ENCODE measurements at regions not wholly inside any gene's neighbourhood (a gene's known extent, or its start where the extent isn't known, plus 50 kb on each side); places are given as distances from the start of the nearest gene placed in this dataset.

DNA sequence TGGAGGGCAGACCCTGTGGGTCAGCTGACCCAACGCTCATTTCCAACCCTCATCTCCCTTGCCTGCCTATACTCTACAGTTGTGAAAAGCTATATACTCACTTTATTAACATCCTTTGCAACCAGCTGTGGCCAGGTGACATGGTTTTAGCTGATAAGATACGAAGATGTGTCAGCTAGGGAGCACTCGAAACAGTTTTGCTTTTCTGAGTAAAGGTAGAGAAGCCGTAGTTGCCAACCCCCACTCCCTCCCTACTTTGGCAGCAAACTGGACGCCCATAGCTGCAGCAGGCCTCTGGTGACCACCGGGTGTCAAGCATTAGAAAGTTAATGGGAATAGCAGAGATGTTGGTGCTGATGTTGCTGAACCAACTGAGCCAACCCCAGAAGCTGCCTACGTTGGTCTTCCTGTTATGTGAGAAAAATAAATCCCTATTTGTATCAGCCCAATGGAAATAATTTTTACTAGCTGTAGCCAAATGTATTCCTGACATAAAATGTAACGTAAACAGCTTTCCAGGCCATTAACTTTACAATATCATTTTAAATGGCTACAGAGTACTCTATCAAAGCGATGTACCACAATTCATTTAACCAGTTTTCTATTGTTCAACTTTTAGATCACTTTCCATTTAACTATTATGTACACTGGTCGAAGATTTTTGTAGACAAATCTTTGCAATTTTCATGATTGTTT, 98.5 kb upstream of the TMCC3 start:
- no peak for DNase-seq (ENCODE audit: low read depth in 1 of 2, low spot score in 1 of 2)
- in situ Hi-C loops (cut with HindIII; ENCODE audit: low pct_unique_long_range_greater_than_20kb, low sequenced_read_pairs): no loop called here
- no peak for TF ChIP-seq JUND (IDR thresholded peaks at IDR 0.05; ENCODE audit: low read depth)

DNA sequence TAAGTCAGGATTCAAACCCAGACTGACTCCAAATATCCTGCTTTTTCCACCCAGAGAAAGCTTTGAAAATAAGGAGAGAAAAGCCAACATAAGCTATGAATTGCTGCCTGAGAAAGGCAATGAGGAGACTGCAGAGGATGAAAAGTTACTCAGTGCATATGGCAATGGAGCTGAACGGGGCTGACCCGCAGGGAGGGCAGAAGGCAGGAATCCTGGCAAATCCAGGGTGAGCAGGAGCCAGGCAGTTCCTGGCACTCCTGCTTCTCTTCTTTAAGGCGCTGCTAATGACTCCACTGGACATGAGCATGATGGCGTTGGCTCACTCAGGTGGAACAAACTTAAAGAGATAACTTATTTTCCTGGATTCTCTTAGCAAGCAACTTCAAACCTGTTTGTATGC, 95.2 kb upstream of the TMCC3 start:
- no peak for TF ChIP-seq JUND (IDR thresholded peaks at IDR 0.05; ENCODE audit: low read depth)
- DNase-seq (ENCODE audit: low read depth in 1 of 2, low spot score in 1 of 2): no peak
- in situ Hi-C loops (cut with HindIII; ENCODE audit: low pct_unique_long_range_greater_than_20kb, low sequenced_read_pairs): no loop called here

- DNase-seq (ENCODE audit: low read depth in 1 of 2, low spot score in 1 of 2): no peak
- in situ Hi-C loops (cut with HindIII; ENCODE audit: low pct_unique_long_range_greater_than_20kb, low sequenced_read_pairs): no loop called here
- no peak for TF ChIP-seq JUND (IDR thresholded peaks at IDR 0.05; ENCODE audit: low read depth)
Observed at GRCh38 chr12:94743174-94743573, 92.8 kb upstream of the TMCC3 start.

DNA sequence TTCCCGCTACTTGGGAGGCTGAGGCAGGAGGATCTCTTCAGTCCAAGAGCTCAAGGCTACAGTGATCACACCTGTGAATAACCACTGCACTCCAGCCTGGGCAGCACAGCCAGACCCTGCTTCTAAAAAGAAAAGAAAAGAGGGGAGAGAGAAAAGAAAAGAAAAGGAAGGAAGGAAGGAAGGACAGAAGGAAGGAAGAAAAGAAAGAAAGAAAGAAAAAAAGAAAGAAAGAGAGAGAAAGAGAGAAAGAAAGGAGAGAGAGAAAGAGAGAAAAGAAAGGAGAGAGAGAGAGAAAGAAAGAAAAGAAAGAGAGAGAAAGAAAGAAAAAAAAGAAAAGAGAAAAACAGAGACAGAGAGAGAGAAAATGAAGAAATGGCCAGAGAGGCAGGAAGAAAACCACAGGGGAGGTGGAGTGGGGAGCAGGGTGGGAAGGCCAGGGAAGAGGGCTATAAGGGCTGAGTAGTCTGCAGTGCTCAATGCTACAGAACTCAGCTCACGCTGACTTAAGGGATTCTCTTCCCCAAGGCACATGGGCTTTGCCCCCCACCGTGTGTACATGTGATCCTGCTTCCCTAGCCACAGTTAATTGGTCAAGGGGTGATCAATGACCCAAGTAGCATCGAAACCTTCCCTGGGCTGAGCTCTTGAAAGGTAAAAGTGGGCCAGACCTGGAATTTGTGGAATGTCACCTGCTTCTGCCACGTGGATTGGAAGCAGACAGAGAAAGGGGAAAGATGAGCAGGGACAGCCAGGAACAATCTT, 90.4 kb upstream of the TMCC3 start:
- no peak for TF ChIP-seq JUND (IDR thresholded peaks at IDR 0.05; ENCODE audit: low read depth)
- in situ Hi-C loops (cut with HindIII; ENCODE audit: low pct_unique_long_range_greater_than_20kb, low sequenced_read_pairs): no loop called here
- no peak for DNase-seq (ENCODE audit: low read depth in 1 of 2, low spot score in 1 of 2)

DNA sequence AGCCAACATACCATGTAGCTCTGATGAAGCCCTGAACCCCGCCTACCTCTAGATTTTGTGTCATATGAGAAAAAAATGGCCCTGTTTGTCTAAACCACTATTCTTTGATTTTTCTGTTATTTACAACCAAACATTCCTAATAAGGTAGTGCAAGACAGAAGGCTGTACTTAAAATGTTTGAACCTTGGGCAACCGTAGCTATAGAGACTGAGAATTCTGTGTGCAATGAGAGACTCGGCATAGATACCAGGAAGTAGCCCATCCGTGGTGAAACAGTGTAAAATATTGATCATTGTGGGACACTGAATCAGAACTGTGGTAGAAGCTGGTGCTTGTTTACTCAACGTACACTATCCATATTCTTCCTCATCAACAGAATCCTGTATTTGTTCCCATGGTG, 86.5 kb upstream of the TMCC3 start:
- DNase-seq (ENCODE audit: low read depth in 1 of 2, low spot score in 1 of 2): no peak
- no peak for TF ChIP-seq JUND (IDR thresholded peaks at IDR 0.05; ENCODE audit: low read depth)
- in situ Hi-C loops (cut with HindIII; ENCODE audit: low pct_unique_long_range_greater_than_20kb, low sequenced_read_pairs): no loop called here

- in situ Hi-C loops (cut with HindIII; ENCODE audit: low pct_unique_long_range_greater_than_20kb, low sequenced_read_pairs): no loop called here
- DNase-seq (ENCODE audit: low read depth in 1 of 2, low spot score in 1 of 2): no peak
- no peak for TF ChIP-seq JUND (IDR thresholded peaks at IDR 0.05; ENCODE audit: low read depth)
Observed at GRCh38 chr12:94736004-94736403, 85.6 kb upstream of the TMCC3 start.

DNA sequence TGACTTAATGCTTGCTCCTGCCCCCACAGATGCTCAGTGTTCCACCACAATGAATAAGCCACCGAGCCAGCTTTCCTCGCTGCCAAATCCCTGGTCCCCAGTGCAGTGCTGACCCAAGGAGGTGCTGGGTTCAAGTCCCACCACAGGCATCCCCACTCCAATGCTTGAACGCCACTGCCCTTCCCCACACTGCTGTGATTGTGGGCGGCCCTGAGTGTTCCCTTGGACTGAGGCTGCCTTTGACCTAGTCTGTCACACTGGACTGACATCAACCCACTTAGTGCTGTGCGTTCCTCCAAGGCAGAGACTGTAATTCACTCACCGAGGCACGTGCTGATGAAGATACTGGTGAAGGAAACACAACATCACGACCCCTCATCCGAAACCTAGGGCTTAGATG, 83.4 kb upstream of the TMCC3 start:
- no peak for DNase-seq (ENCODE audit: low read depth in 1 of 2, low spot score in 1 of 2)
- in situ Hi-C loops (cut with HindIII; ENCODE audit: low pct_unique_long_range_greater_than_20kb, low sequenced_read_pairs): no loop called here
- TF ChIP-seq JUND (IDR thresholded peaks at IDR 0.05; ENCODE audit: low read depth): no peak

DNA sequence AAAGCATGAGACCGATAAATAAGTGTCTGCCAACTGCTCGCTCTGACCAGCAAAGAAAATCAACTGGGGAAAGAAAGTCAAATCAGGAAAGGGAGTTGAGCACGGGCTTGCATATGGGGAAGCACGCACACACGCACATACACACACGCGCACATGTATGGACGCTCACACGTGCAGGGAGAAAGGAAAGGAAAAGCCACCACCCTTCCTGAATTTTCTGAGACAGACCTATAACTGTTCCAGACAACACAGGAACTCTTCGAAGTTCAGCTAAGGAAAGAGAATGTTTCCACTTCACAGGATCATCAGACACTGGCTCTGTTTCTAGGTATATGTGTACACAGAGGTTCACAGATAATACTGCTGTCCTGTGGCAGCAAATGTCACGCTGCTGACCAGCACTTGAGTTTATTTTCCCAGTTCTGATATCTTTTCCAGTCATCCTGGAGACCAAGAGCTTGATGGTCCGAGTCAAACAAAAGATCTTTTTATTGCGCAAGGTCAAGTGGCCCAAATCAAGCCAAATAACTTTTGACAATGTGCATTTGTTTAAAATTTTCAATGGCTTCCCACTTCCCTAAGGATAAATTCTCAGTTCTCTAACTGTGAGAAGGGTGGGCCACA, 82.1 kb upstream of the TMCC3 start:
- no peak for DNase-seq (ENCODE audit: low read depth in 1 of 2, low spot score in 1 of 2)
- no peak for TF ChIP-seq JUND (IDR thresholded peaks at IDR 0.05; ENCODE audit: low read depth)
- in situ Hi-C loops (cut with HindIII; ENCODE audit: low pct_unique_long_range_greater_than_20kb, low sequenced_read_pairs): no loop called here

DNA sequence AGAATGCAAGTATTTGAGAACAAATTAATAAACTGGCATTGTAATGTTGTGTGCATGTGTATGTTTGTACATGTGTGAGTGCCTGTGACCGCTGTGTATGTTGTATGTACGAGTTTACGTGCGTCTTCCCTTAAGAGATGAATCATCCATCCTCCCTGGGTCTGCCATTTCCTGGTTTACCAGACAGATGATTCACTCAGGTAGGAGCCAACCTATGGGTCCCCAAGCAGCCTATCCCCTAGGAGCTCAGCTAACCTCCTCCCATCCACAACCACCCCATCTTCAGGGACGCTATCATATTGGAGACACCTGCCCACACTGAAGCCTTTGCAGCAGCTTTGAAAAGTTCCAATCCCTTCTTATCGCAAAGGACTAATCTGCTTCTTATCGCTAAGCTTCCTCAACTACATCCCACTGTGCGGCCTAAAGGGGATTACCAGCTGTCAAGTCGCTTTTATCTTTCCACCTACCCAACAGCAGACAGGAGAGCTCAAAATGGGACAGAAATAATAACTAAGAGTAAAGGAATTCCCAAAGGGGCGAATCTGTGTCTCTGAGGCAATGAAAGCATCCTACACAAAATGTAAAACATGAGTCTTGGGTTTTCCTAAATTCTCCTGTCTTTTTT, 81.5 kb upstream of the TMCC3 start:
- DNase-seq (ENCODE audit: low read depth in 1 of 2, low spot score in 1 of 2): no peak
- in situ Hi-C loops (cut with HindIII; ENCODE audit: low pct_unique_long_range_greater_than_20kb, low sequenced_read_pairs): no loop called here
- TF ChIP-seq JUND (IDR thresholded peaks at IDR 0.05; ENCODE audit: low read depth): no peak

DNA sequence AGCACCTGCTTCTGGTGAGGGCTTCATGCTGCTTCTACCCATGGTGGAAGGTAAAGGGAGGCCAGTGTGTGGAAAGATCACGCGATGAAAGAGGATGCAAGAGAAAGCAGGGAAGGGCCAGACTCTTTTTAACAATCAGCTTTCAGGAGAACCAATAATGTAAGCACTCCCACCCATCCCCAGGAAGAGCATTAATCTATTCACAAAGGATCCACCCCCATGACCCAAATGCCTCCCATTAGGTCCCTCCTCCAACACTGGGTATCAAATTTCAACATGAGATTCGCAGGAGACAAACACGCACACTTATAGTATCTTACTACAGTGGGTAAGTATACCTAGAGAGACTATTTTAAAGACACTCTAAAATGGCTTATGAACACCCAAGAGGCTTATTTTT, 80.5 kb upstream of the TMCC3 start:
- TF ChIP-seq JUND (IDR thresholded peaks at IDR 0.05; ENCODE audit: low read depth): no peak
- DNase-seq (ENCODE audit: low read depth in 1 of 2, low spot score in 1 of 2): no peak
- in situ Hi-C loops (cut with HindIII; ENCODE audit: low pct_unique_long_range_greater_than_20kb, low sequenced_read_pairs): no loop called here

GRCh38 chr12:94726236-94726835, 76.0 kb upstream of the TMCC3 start:
- no peak for DNase-seq (ENCODE audit: low read depth in 1 of 2, low spot score in 1 of 2)
- in situ Hi-C loops (cut with HindIII; ENCODE audit: low pct_unique_long_range_greater_than_20kb, low sequenced_read_pairs): no loop called here
- no peak for TF ChIP-seq JUND (IDR thresholded peaks at IDR 0.05; ENCODE audit: low read depth)

GRCh38 chr12:94725375-94726168, 75.2 kb upstream of the TMCC3 start:
- in situ Hi-C loops (cut with HindIII; ENCODE audit: low pct_unique_long_range_greater_than_20kb, low sequenced_read_pairs): no loop called here
- no peak for TF ChIP-seq JUND (IDR thresholded peaks at IDR 0.05; ENCODE audit: low read depth)
- peak; percentile 37 to 78 for DNase-seq (ENCODE audit: low read depth in 1 of 2, low spot score in 1 of 2)

Data from T47D (cell line).